GM12873 (cell line): ENCODE measurements at regions not wholly inside any gene's neighbourhood (a gene's known extent, or its start where the extent isn't known, plus 50 kb on each side); places are given as distances from the start of the nearest gene placed in this dataset.

Experiments
- TF ChIP-seq, protein P1 (sequence below): IDR thresholded peaks from 2 replicates; pipeline ENCODE4 v1.5.1; 2012; ENCODE audit warnings: low read depth, mild to moderate bottlenecking, moderate library complexity, low read length, control low read depth; ENCODE audit not compliant: insufficient read depth; ENCODE audit errors: missing control alignments

- TF ChIP-seq, protein P1, sequence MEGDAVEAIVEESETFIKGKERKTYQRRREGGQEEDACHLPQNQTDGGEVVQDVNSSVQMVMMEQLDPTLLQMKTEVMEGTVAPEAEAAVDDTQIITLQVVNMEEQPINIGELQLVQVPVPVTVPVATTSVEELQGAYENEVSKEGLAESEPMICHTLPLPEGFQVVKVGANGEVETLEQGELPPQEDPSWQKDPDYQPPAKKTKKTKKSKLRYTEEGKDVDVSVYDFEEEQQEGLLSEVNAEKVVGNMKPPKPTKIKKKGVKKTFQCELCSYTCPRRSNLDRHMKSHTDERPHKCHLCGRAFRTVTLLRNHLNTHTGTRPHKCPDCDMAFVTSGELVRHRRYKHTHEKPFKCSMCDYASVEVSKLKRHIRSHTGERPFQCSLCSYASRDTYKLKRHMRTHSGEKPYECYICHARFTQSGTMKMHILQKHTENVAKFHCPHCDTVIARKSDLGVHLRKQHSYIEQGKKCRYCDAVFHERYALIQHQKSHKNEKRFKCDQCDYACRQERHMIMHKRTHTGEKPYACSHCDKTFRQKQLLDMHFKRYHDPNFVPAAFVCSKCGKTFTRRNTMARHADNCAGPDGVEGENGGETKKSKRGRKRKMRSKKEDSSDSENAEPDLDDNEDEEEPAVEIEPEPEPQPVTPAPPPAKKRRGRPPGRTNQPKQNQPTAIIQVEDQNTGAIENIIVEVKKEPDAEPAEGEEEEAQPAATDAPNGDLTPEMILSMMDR, result no peak
These were observed 90.9 kb upstream of the PTHLH start for GRCh38 chr12:28063355-28063880.

DNA sequence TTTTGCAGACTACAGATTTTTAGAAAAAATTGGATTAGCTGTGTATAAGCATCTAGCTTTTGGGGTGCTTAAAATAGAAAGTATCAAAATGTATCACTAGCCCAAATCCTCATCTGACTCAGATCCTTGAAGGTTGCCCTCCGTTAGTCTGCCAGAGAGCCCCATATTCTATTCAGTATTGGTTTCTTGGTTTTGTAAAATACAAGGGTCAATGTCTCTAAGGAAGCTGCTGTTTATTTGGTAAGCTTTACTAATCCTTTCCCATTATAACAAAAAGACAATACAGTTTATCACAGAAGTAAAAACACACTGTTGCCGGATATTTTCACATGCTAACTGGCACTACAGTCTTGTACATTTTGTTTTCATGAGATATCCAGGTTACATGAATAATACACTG lies 92.8 kb upstream of the PTHLH start:
- TF ChIP-seq, protein P1, result no peak

DNA sequence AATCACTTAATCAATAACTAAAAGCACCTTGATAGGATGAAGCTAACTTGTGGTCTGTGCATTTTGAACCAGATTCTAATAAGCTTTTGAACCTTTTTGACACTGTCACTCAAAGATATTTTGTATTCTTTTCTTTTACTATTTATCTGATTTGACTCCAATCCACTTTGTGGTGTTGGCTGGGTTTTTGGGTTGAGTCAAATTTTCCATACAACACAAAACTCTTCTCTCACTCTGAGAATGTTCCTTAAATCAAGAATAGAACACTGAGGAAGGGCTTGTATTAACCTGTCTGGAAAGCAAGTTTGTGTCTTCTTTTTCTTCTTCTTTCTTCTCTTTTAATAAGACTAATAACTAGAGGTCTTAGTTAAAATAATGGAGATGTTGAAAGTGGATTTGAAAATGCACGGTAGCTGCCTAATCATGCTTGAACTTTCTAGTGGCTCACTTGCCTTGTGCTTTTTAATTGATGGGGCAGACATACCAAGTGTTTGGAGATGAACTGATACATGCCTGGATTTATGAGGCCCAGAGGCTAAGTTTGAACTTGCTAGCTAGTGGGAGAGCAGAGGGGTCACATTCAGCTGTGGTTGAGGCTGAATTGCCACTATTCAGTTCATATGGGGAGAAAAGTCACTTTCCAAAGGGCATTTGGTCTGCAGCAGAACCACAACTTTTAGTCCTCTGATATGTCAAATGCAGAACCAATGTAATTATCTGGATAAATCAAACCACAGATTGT lies 93.5 kb upstream of the PTHLH start:
- TF ChIP-seq, protein P1, result no peak

DNA sequence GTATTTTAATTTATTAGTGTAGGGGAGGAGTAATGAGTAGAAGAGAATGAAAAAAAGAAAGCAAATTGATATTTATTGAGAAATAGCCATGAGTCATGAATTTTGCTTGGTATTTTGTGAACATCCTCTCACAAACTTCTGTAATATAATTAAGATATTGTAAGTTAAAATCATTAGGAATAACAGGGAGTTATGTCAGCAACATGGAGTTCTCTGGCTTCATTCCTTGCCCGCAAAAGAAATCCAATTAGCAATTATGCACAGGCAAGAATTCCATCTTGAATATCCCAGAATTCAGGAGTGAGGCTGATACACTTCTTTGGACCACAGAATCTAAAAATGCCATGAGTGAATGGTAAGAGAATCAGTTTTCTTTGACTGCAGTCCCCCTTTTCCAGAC lies 94.3 kb upstream of the PTHLH start:
- TF ChIP-seq, protein P1, result no peak

DNA sequence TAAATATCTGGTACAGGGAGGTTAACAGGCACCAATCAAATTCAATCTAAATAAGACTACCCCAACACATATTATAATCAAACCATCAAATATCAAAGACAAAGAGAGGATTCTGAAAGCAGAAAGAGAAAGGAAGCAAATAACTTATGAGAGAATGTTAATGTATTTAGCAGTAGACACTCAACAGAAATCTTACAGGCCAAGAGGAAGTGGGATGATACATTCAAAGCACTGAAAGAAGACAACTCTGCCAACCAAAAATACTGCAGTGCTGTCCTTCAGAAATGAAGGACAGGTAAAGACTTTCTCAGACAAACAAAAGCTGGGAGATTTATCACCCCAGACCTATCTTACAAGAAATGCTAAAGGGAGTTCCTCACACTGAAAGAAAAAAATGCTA lies 95.9 kb upstream of the PTHLH start:
- TF ChIP-seq, protein P1, result no peak

- TF ChIP-seq, protein P1, result no peak
These were observed 107.0 kb upstream of the PTHLH start for GRCh38 chr12:28079539-28079938.

GRCh38 chr12:28082096-28082495 lies 108.2 kb upstream of the CCDC91 start:
- TF ChIP-seq, protein P1, result no peak
